ENCODE measurements at regions not wholly inside any gene's neighbourhood (a gene's known extent, or its start where the extent isn't known, plus 50 kb on each side); places are given as distances from the start of the nearest gene placed in this dataset.

DNA sequence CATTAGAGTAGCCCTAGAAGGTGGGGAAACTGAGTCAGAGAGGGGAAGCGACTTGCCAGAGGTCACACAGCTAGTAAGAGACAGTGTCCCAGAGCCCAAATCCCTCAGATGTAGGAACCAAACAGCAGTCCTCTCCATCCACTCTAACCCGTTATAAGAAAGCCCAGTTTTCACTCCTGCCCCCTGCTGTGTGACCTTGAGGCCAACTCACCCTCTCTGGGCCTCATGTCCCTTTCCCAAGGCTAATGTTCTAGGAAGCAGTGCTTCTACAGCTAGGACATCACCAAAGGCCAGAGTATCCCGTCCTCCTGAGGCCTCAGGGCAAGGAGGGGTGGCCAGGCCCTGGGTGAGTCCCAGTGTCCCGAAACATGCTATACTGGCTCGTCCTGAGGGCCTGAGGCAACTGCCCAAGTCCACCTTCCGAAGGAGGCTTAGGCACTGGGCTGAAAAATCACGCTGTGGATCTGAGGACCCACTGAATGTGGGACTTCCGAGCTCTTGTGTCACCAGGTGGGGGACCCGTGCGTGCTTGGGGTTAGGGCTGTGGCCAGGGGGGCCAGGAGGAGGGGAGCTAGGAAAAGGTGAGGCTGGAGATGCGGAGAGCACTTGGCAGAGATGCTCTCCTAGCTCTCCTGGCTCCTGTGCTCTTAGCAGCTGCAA is 109.2 kb upstream of the SLC6A11 start:
- Histone ChIP-seq H3K4me3 (ENCODE audit: low read depth, low read length, poor library complexity, severe bottlenecking) (no peak overlapping the region), H3K36me3 (ENCODE audit: insufficient read depth, low read length) (no peaks in the 10 kb centered on the region), H3K79me2 (ENCODE audit: insufficient read depth, low read depth, low read length) (no peaks in the 10 kb centered on the region), H3K27ac (ENCODE audit: low read depth, low read length, poor library complexity, severe bottlenecking) (no peak overlapping the region), H2AFZ (ENCODE audit: low read length) (no peak overlapping the region), H3K4me1 (ENCODE audit: insufficient read depth, low read length, poor library complexity, severe bottlenecking) (no peaks in the 10 kb centered on the region), H4K20me1 (ENCODE audit: insufficient read depth, low read length) (no peaks in the 10 kb centered on the region), H3K9me3 (ENCODE audit: low read length) (no peaks in the 10 kb centered on the region), H3K9me2 (ENCODE audit: insufficient read depth, low read length) (no peaks in the 10 kb centered on the region), H3K4me2 (ENCODE audit: low read length) (no peak overlapping the region)
- POLR2A ChIA-PET: no interaction called here
- DNase-seq (ENCODE audit: low spot score): no peak
- BruUV-seq (replicated peaks): no TSS peak
- intact Hi-C loops (cut with micrococcal nuclease; ENCODE audit: unreplicated experiment): no loop called here
- CTCF ChIA-PET (ENCODE audit: unreplicated experiment): no interaction called here
- no peak for TF ChIP-seq EZH2phosphoT487 (IDR thresholded peaks at IDR 0.05; ENCODE audit: borderline replicate concordance, low read depth, low read length)
- no peak for TF ChIP-seq CTCF (conservative IDR thresholded peaks at IDR 0.05; ENCODE audit: low read length)

DNA sequence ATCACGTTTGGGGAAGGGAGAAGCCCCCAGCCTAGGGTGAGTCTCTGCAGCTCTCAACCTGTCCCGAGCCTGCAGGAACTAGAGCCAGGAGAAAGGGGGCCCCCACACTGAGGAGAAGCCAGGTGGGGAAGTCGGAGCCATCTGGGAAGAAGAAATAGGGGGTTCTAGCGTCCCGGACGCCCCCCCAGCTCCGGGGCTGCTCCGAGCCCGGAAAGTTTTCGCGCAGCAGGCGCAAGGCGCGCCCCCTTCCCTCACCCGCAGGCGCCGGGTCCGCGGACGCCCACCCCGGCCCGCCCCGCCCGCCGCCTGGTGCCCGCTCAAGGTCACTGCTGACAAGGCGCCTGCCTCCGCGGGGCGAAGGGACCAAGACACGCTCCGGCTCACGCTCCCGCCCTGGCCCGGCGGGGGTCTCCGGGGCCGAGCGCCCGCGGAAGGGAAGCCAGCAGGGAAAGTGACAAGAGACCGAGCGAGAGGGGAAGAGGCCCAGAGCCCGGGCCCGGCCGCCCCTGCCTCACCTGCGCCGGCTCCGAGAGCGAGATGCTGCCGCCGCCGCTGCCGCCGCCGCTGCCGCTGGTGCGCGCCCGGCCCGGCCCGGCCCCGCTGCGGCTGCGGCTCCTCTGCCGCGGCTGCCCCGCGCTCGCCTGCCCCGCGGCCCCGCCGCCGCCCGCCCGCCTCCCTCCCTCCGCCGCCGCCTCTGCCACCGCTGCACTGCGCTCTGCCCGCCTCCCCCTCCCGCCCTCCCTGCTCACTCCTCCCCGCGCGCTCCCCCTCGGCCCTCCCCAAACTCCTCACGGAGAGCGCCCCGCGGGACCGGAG is 108.4 kb upstream of the SLC6A11 start:
- no peaks in the 10 kb centered on the region for H3K9me2 ChIP-seq (ENCODE audit: insufficient read depth, low read length)
- CTCF ChIA-PET (ENCODE audit: unreplicated experiment): no interaction called here
- no peak for DNase-seq (ENCODE audit: low spot score)
- no peak overlapping the region for H3K4me3 ChIP-seq (ENCODE audit: low read depth, low read length, poor library complexity, severe bottlenecking)
- intact Hi-C loops (cut with micrococcal nuclease; ENCODE audit: unreplicated experiment): no loop called here
- no peak overlapping the region for H2AFZ ChIP-seq (ENCODE audit: low read length)
- no peaks in the 10 kb centered on the region for H4K20me1 ChIP-seq (ENCODE audit: insufficient read depth, low read length)
- no peaks in the 10 kb centered on the region for H3K36me3 ChIP-seq (ENCODE audit: insufficient read depth, low read length)
- H3K79me2 ChIP-seq (ENCODE audit: insufficient read depth, low read depth, low read length): no peaks in the 10 kb centered on the region
- no peak overlapping the region for H3K27ac ChIP-seq (ENCODE audit: low read depth, low read length, poor library complexity, severe bottlenecking)
- POLR2A ChIA-PET: no interaction called here
- H3K9me3 ChIP-seq (ENCODE audit: low read length): no peaks in the 10 kb centered on the region
- no TSS peak for BruUV-seq (replicated peaks)
- H3K4me1 ChIP-seq (ENCODE audit: insufficient read depth, low read length, poor library complexity, severe bottlenecking): no peaks in the 10 kb centered on the region
- no peak for TF ChIP-seq EZH2phosphoT487 (IDR thresholded peaks at IDR 0.05; ENCODE audit: borderline replicate concordance, low read depth, low read length)
- TF ChIP-seq CTCF (conservative IDR thresholded peaks at IDR 0.05; ENCODE audit: low read length): no peak
- H3K4me2 ChIP-seq (ENCODE audit: low read length): no peak overlapping the region

Data from OCI-LY7 (cell line).